OCI-LY7 (cell line): ENCODE measurements at regions not wholly inside any gene's neighbourhood (a gene's known extent, or its start where the extent isn't known, plus 50 kb on each side); places are given as distances from the start of the nearest gene placed in this dataset.

Source experiments
- BruUV-seq: library from RNA; stranded (reverse); fragments of 400-500 nt; replicated peaks from 2 replicates; lab custom pipeline; 2021; lab: Mats Ljungman, UMichigan
- CTCF ChIA-PET: fragments of 300-600 bp; sonication (Branson Sonifier 250); formaldehyde crosslinking; loops from one replicate; lab custom pipeline; 2022; ENCODE audit warnings: antibody characterized with exemption; ENCODE audit not compliant: unreplicated experiment; lab: Charles Lee
- POLR2A ChIA-PET: fragments of 300-600 bp; sonication (Branson Sonifier 250); formaldehyde crosslinking; loops from one replicate; lab custom pipeline; 2022; ENCODE audit warnings: antibody characterized with exemption; lab: Charles Lee
- DNase-seq: peaks from one replicate; pipeline ENCODE4 v3.0.0-alpha.2; 2015; ENCODE audit warnings: low spot score
- H2AFZ ChIP-seq: fragments of 200-600 bp; sonication (generic), shearing (Covaris generic); 2 replicates; pipeline ENCODE4 v1.6.1; 2014; ENCODE audit warnings: mild to moderate bottlenecking, antibody characterized with exemption, low read length, moderate library complexity
- H3K27ac ChIP-seq: fragments of 200-600 bp; sonication (generic); 2 replicates; pipeline ENCODE4 v1.5.1; 2014; ENCODE audit warnings: mixed run types, low read depth, mild to moderate bottlenecking, moderate library complexity, low read length, inconsistent platforms; ENCODE audit not compliant: poor library complexity, severe bottlenecking
- H3K36me3 ChIP-seq: fragments of 200-600 bp; sonication (generic); 2 replicates; pipeline ENCODE4 v1.6.1; 2014; ENCODE audit warnings: mild to moderate bottlenecking, antibody characterized with exemption, low read length, moderate library complexity, mixed read lengths; ENCODE audit not compliant: insufficient read depth
- H3K4me1 ChIP-seq: fragments of 200-600 bp; sonication (generic); 2 replicates; pipeline ENCODE4 v1.5.1; 2014; ENCODE audit warnings: mild to moderate bottlenecking, low read length; ENCODE audit not compliant: insufficient read depth, poor library complexity, severe bottlenecking
- H3K4me2 ChIP-seq: fragments of 200-600 bp; sonication (generic); 2 replicates; pipeline ENCODE4 v1.6.1; 2014; ENCODE audit warnings: mild to moderate bottlenecking, low read length
- H3K4me3 ChIP-seq: fragments of 200-600 bp; sonication (generic); 2 replicates; pipeline ENCODE4 v1.5.1; 2014; ENCODE audit warnings: mild to moderate bottlenecking, low read depth, low read length; ENCODE audit not compliant: poor library complexity, severe bottlenecking
- H3K79me2 ChIP-seq: fragments of 200-600 bp; sonication (generic); 2 replicates; pipeline ENCODE4 v1.6.1; 2016; ENCODE audit warnings: low read depth, mild to moderate bottlenecking, low read length, moderate library complexity, mixed read lengths; ENCODE audit not compliant: insufficient read depth
- H3K9me2 ChIP-seq: fragments of 200-600 bp; sonication (generic); 2 replicates; pipeline ENCODE4 v1.6.1; 2016; ENCODE audit warnings: mild to moderate bottlenecking, low read length, mixed read lengths; ENCODE audit not compliant: insufficient read depth
- H3K9me3 ChIP-seq: fragments of 200-600 bp; sonication (generic); 2 replicates; pipeline ENCODE4 v1.6.1; 2014; ENCODE audit warnings: mild to moderate bottlenecking, mixed run types, low read length, mixed read lengths
- H4K20me1 ChIP-seq: fragments of 200-600 bp; sonication (generic); 2 replicates; pipeline ENCODE4 v1.6.1; 2014; ENCODE audit warnings: mild to moderate bottlenecking, antibody characterized with exemption, low read length, moderate library complexity, mixed read lengths; ENCODE audit not compliant: insufficient read depth
- EZH2phosphoT487 ChIP-seq: fragments of 200-600 bp; sonication (generic); IDR thresholded peaks from 2 replicates; pipeline ENCODE4 v1.6.1; 2018; ENCODE audit warnings: low read depth, borderline replicate concordance, mild to moderate bottlenecking, mixed run types, antibody characterized with exemption, low read length, moderate library complexity, mixed read lengths
- intact Hi-C: fragments of 100-400 bp; cut with micrococcal nuclease; formaldehyde crosslinking; loops from one replicate; pipeline ENCODE4 v1.10.0; 2022; ENCODE audit not compliant: unreplicated experiment
- TF ChIP-seq, protein P1 (sequence below): fragments of 200-600 bp; sonication (generic); conservative IDR thresholded peaks from 2 replicates; pipeline ENCODE4 v1.5.1; 2014; ENCODE audit warnings: mild to moderate bottlenecking, antibody characterized with exemption, low read length, moderate library complexity, mixed read lengths

DNA sequence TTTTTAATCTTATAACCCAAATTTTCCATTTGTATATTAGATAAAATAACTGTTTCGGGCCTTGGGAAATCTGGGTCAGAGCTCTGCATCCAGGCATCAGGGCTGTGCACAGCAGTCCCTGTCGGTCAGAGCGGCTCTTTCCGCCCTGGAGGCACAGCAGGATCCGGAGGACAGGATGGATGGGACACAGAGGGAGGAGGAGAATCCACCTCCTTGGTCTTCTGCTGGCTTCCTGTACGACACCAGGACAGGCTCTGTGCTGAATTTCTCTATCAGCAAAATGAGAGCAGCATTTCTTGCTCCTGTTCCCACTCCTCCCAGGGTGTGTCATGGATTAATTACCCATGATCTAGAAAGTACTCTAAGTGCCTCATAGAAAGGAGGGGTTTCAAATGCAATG lies 254.9 kb downstream of the SKAP2 start:
- no TSS peak for BruUV-seq
- DNase-seq: no peak
- no peaks in the 10 kb centered on the region for H3K79me2 ChIP-seq
- TF ChIP-seq, protein P1, sequence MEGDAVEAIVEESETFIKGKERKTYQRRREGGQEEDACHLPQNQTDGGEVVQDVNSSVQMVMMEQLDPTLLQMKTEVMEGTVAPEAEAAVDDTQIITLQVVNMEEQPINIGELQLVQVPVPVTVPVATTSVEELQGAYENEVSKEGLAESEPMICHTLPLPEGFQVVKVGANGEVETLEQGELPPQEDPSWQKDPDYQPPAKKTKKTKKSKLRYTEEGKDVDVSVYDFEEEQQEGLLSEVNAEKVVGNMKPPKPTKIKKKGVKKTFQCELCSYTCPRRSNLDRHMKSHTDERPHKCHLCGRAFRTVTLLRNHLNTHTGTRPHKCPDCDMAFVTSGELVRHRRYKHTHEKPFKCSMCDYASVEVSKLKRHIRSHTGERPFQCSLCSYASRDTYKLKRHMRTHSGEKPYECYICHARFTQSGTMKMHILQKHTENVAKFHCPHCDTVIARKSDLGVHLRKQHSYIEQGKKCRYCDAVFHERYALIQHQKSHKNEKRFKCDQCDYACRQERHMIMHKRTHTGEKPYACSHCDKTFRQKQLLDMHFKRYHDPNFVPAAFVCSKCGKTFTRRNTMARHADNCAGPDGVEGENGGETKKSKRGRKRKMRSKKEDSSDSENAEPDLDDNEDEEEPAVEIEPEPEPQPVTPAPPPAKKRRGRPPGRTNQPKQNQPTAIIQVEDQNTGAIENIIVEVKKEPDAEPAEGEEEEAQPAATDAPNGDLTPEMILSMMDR: no peak
- no peak for TF ChIP-seq EZH2phosphoT487
- no peak overlapping the region for H3K27ac ChIP-seq
- CTCF ChIA-PET: no interaction called here
- no peaks in the 10 kb centered on the region for H3K4me1 ChIP-seq
- H3K9me2 ChIP-seq: peaks cover 8% of the 10 kb centered on the region; the same call in 1 of the 2 replicates
- no peaks in the 10 kb centered on the region for H3K9me3 ChIP-seq
- POLR2A ChIA-PET: interaction anchor here (0.6 kb wide), 1 partner anchor 40 kb away, joined by 3 read pairs; no protein-coding TSS in a partner anchor
- H4K20me1 ChIP-seq: no peaks in the 10 kb centered on the region
- intact Hi-C loops: no loop called here
- H3K4me2 ChIP-seq: no peak overlapping the region
- H2AFZ ChIP-seq: no peak overlapping the region
- H3K4me3 ChIP-seq: no peak overlapping the region
- H3K36me3 ChIP-seq: no peaks in the 10 kb centered on the region

DNA sequence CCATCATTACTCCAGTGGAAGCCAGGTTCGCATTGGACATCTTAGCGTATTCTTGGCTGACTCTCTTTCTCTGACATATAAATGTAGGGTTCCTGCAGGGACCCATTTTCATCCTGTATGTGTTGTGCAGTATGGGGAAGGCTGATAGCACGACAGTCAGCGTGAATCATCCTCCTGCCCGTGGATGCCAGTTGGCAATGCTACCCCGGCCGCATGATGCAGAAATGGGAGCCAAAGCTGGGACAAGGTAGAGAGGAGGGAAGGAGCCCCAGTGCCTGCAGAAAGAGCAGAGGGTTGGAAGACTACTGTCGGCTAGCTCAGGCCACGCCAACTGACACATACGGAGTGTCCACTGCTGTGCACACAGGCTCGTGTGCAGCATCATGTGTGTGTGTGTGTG lies 251.6 kb downstream of the SKAP2 start:
- no peaks in the 10 kb centered on the region for H3K4me1 ChIP-seq
- no peaks in the 10 kb centered on the region for H3K79me2 ChIP-seq
- H3K4me3 ChIP-seq: no peak overlapping the region
- no peaks in the 10 kb centered on the region for H4K20me1 ChIP-seq
- H3K36me3 ChIP-seq: no peaks in the 10 kb centered on the region
- no peak overlapping the region for H3K27ac ChIP-seq
- TF ChIP-seq EZH2phosphoT487: no peak
- TF ChIP-seq, protein P1: no peak
- ChIA-PET POLR2A (no interaction called here), CTCF (no interaction called here)
- intact Hi-C loops: no loop called here
- DNase-seq: no peak
- BruUV-seq: no TSS peak
- no peak overlapping the region for H3K4me2 ChIP-seq
- H3K9me2 ChIP-seq: no peaks in the 10 kb centered on the region
- no peak overlapping the region for H2AFZ ChIP-seq
- no peaks in the 10 kb centered on the region for H3K9me3 ChIP-seq

DNA sequence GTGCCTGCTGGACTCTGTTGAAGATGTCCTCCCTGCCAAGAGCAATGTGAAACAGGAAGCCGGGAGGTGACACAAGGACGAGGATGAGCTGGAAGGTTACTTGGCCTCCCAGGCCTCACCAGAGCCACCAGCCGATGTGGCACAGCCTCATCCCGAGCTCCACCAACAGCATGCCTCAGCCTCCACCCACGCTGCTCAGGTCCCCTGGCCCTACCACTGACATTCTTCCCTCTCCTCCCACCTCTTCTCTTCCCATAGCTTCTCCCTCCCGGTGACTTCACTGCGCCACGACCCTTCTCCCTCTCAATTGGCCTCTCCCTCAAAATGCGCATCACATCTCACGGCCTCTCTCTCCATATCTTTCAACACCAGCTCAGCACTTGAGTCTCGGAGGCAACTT lies 249.9 kb downstream of the SKAP2 start:
- Histone ChIP-seq H3K9me3 (no peaks in the 10 kb centered on the region), H3K79me2 (no peaks in the 10 kb centered on the region), H2AFZ (no peak overlapping the region), H3K4me3 (no peak overlapping the region), H4K20me1 (no peaks in the 10 kb centered on the region), H3K9me2 (no peaks in the 10 kb centered on the region), H3K4me2 (no peak overlapping the region), H3K27ac (no peak overlapping the region), H3K36me3 (no peaks in the 10 kb centered on the region), H3K4me1 (no peaks in the 10 kb centered on the region)
- BruUV-seq: no TSS peak
- ChIA-PET POLR2A (no interaction called here), CTCF (no interaction called here)
- intact Hi-C loops: no loop called here
- no peak for TF ChIP-seq EZH2phosphoT487
- TF ChIP-seq, protein P1: no peak
- no peak for DNase-seq
